Neural cell (in vitro differentiated cells): ENCODE measurements at regions not wholly inside any gene's neighbourhood (a gene's known extent, or its start where the extent isn't known, plus 50 kb on each side); places are given as distances from the start of the nearest gene placed in this dataset.

Source experiments
- EZH2 ChIP-seq: fragments of 200-600, 300-800 bp; shearing (Covaris generic), sonication (generic); IDR thresholded peaks from 2 replicates; pipeline ENCODE4 v1.6.1; 2014; ENCODE audit warnings: antibody characterized with exemption, low read length, borderline replicate concordance, mild to moderate bottlenecking; ENCODE audit not compliant: insufficient read depth, poor library complexity, severe bottlenecking
- POLR2AphosphoS5 ChIP-seq: IDR thresholded peaks from 2 replicates; pipeline ENCODE4 v1.6.1; 2012
- TAF1 ChIP-seq: IDR thresholded peaks from 2 replicates; pipeline ENCODE4 v1.6.1; 2012; ENCODE audit warnings: low read depth
- TF ChIP-seq, protein P1 (sequence below): fragments of 450-650 bp; IDR thresholded peaks from 2 replicates; pipeline ENCODE4 v1.5.1; 2014; ENCODE audit warnings: antibody characterized with exemption, mild to moderate bottlenecking, moderate library complexity; ENCODE audit not compliant: poor library complexity, severe bottlenecking

DNA sequence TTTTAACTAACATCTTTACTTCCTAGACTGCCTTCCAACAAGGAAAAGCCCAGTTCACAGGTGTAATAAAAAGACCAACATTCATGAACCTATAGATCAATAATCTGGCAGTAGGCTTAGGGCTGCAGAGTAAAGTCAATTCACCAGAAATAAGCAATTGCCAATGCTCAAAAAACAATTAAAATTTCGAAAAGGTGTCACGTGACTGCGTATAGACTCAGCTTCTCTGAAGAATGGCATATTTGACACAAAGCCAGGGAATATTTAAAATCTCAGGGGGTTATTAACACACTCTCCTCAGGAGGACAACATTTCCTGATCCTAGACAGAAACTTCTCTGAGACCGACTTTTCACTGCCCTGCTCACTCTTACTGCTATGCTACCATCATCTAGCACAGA is 245.2 kb upstream of the LRATD1 start:
- TF ChIP-seq, protein P1, sequence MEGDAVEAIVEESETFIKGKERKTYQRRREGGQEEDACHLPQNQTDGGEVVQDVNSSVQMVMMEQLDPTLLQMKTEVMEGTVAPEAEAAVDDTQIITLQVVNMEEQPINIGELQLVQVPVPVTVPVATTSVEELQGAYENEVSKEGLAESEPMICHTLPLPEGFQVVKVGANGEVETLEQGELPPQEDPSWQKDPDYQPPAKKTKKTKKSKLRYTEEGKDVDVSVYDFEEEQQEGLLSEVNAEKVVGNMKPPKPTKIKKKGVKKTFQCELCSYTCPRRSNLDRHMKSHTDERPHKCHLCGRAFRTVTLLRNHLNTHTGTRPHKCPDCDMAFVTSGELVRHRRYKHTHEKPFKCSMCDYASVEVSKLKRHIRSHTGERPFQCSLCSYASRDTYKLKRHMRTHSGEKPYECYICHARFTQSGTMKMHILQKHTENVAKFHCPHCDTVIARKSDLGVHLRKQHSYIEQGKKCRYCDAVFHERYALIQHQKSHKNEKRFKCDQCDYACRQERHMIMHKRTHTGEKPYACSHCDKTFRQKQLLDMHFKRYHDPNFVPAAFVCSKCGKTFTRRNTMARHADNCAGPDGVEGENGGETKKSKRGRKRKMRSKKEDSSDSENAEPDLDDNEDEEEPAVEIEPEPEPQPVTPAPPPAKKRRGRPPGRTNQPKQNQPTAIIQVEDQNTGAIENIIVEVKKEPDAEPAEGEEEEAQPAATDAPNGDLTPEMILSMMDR, result no peak
- TF ChIP-seq EZH2 (no peak), TAF1 (no peak), POLR2AphosphoS5 (no peak)
